ENCODE measurements at regions not wholly inside any gene's neighbourhood (a gene's known extent, or its start where the extent isn't known, plus 50 kb on each side); places are given as distances from the start of the nearest gene placed in this dataset.

- TF ChIP-seq TCF12 (IDR thresholded peaks at IDR 0.05; ENCODE audit: low read depth) (no peak), TEAD4 (IDR thresholded peaks at IDR 0.05) (no peak), TAF1 (IDR thresholded peaks at IDR 0.05; ENCODE audit: low read depth) (no peak), REST (IDR thresholded peaks at IDR 0.05; ENCODE audit: low read depth) (no peak), CREB1 (IDR thresholded peaks at IDR 0.05; ENCODE audit: low read depth) (no peak), MAX (IDR thresholded peaks at IDR 0.05) (no peak), RAD21 (IDR thresholded peaks at IDR 0.05; ENCODE audit: low read depth) (no peak), NFIC (IDR thresholded peaks at IDR 0.05) (no peak), EP300 (IDR thresholded peaks at IDR 0.05; ENCODE audit: borderline replicate concordance) (no peak), CEBPB (IDR thresholded peaks at IDR 0.05) (no peak), YY1 (IDR thresholded peaks at IDR 0.05; ENCODE audit: low read depth) (no peak), EGR1 (IDR thresholded peaks at IDR 0.05) (no peak)
Observed at GRCh38 chr6:19142275-19142674, 694.9 kb upstream of the ID4 start.
